Lower lobe of right lung (tissue), 2 donors: ENCODE measurements at regions not wholly inside any gene's neighbourhood (a gene's known extent, or its start where the extent isn't known, plus 50 kb on each side); places are given as distances from the start of the nearest gene placed in this dataset.

Experiments used
- ATAC-seq, 2 donors: fragments of 200-7000 bp; cut with Tn5 transposase; one replicate each; pipeline ENCODE4 v1.9.1; 2020 to 2022; ENCODE audit warnings: mild to moderate bottlenecking in 2 of 2, moderate library complexity in 2 of 2
- DNase-seq: peaks from one replicate; pipeline ENCODE4 v3.0.0-alpha.2; 2020
- H3K27ac ChIP-seq: fragments of 200-600 bp; one replicate; pipeline ENCODE4 v1.8.0; 2022
- H3K27me3 ChIP-seq: fragments of 200-600 bp; one replicate; pipeline ENCODE4 v1.8.0; 2022; ENCODE audit warnings: low read depth
- H3K36me3 ChIP-seq: fragments of 200-600 bp; one replicate; pipeline ENCODE4 v1.8.0; 2022; ENCODE audit warnings: mild to moderate bottlenecking
- H3K4me1 ChIP-seq: fragments of 200-600 bp; one replicate; pipeline ENCODE4 v1.8.0; 2022
- H3K4me3 ChIP-seq: fragments of 200-600 bp; one replicate; pipeline ENCODE4 v1.8.0; 2022; ENCODE audit warnings: mild to moderate bottlenecking
- H3K9me3 ChIP-seq: fragments of 200-600 bp; one replicate; pipeline ENCODE4 v1.8.0; 2022
- intact Hi-C: fragments of 100-400 bp; cut with DNase I; formaldehyde crosslinking; loops from one replicate; pipeline ENCODE4 v1.11.0; 2022
- TF ChIP-seq, protein P1 (sequence below): fragments of 200-600 bp; IDR thresholded peaks from one replicate; pipeline ENCODE4 v1.8.0; 2022; ENCODE audit warnings: antibody characterized with exemption, mild to moderate bottlenecking
- donor health status: DM: no; HTN: yes; CAD: no; lungs with severe emphysema.

- no peak overlapping the region for H3K4me3 ChIP-seq
- H3K9me3 ChIP-seq, result no peaks in the 10 kb centered on the region
- TF ChIP-seq, protein P1, sequence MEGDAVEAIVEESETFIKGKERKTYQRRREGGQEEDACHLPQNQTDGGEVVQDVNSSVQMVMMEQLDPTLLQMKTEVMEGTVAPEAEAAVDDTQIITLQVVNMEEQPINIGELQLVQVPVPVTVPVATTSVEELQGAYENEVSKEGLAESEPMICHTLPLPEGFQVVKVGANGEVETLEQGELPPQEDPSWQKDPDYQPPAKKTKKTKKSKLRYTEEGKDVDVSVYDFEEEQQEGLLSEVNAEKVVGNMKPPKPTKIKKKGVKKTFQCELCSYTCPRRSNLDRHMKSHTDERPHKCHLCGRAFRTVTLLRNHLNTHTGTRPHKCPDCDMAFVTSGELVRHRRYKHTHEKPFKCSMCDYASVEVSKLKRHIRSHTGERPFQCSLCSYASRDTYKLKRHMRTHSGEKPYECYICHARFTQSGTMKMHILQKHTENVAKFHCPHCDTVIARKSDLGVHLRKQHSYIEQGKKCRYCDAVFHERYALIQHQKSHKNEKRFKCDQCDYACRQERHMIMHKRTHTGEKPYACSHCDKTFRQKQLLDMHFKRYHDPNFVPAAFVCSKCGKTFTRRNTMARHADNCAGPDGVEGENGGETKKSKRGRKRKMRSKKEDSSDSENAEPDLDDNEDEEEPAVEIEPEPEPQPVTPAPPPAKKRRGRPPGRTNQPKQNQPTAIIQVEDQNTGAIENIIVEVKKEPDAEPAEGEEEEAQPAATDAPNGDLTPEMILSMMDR, result no peak
- no peak overlapping the region for H3K27ac ChIP-seq
- DNase-seq (no peak), ATAC-seq (no peak)
- no peaks in the 10 kb centered on the region for H3K36me3 ChIP-seq
- no peaks in the 10 kb centered on the region for H3K27me3 ChIP-seq
- intact Hi-C loops, result no loop called here
- no peaks in the 10 kb centered on the region for H3K4me1 ChIP-seq
Observed at GRCh38 chr3:135539351-135539750, 426.2 kb upstream of the PPP2R3A start.

GRCh38 chr3:135539854-135540253 lies 425.7 kb upstream of the PPP2R3A start:
- Histone ChIP-seq H3K4me3 (no peak overlapping the region), H3K9me3 (no peaks in the 10 kb centered on the region), H3K27ac (no peak overlapping the region), H3K27me3 (no peaks in the 10 kb centered on the region), H3K4me1 (no peaks in the 10 kb centered on the region), H3K36me3 (no peaks in the 10 kb centered on the region)
- TF ChIP-seq, protein P1, result no peak
- intact Hi-C loops, result no loop called here
- no peak for DNase-seq
- ATAC-seq, result no peak

GRCh38 chr3:135549928-135550494 lies 415.5 kb upstream of the PPP2R3A start:
- Histone ChIP-seq H3K27ac (no peak overlapping the region), H3K27me3 (no peaks in the 10 kb centered on the region), H3K9me3 (no peaks in the 10 kb centered on the region), H3K4me3 (no peak overlapping the region), H3K4me1 (no peaks in the 10 kb centered on the region), H3K36me3 (no peaks in the 10 kb centered on the region)
- TF ChIP-seq, protein P1, result no peak
- DNase-seq (no peak), ATAC-seq (no peak)
- intact Hi-C loops, result no loop called here

DNA sequence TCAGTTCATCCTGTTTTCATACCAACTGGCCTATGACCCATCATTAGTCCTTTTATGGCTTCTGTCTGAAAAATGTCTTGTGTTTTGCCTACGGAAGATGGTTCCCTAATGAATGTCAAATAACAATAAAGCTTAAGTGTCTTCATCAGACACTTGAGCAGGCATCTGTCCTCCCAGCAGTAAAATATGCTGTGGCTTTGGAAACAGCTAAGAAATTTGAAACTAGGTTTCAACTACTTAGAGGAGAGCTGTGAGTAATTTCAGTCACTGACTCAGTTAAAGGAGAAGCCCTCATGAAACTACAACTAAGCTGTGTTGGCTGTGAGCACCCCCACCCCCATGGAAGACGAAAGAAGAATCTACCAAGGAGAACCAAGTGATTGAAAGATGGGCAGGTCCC lies 409.4 kb upstream of the PPP2R3A start:
- H3K27ac ChIP-seq, result no peak overlapping the region
- ATAC-seq, result no peak
- no peaks in the 10 kb centered on the region for H3K27me3 ChIP-seq
- no peak for DNase-seq
- no peaks in the 10 kb centered on the region for H3K4me1 ChIP-seq
- H3K36me3 ChIP-seq, result no peaks in the 10 kb centered on the region
- TF ChIP-seq, protein P1, result no peak
- no peak overlapping the region for H3K4me3 ChIP-seq
- H3K9me3 ChIP-seq, result no peaks in the 10 kb centered on the region
- intact Hi-C loops, result no loop called here

GRCh38 chr3:135558150-135558783 lies 407.3 kb upstream of the PPP2R3A start:
- Histone ChIP-seq H3K4me3 (no peak overlapping the region), H3K9me3 (no peaks in the 10 kb centered on the region), H3K4me1 (no peaks in the 10 kb centered on the region), H3K36me3 (no peaks in the 10 kb centered on the region), H3K27me3 (no peaks in the 10 kb centered on the region), H3K27ac (no peak overlapping the region)
- no peak for DNase-seq
- intact Hi-C loops, result no loop called here
- no peak for ATAC-seq
- TF ChIP-seq, protein P1, result no peak
